ENCODE measurements at regions not wholly inside any gene's neighbourhood (a gene's known extent, or its start where the extent isn't known, plus 50 kb on each side); places are given as distances from the start of the nearest gene placed in this dataset.

GRCh38 chr5:3373391-3373790 lies 222.2 kb upstream of the IRX1 start:
- no peak for TF ChIP-seq CTCF (conservative IDR thresholded peaks at IDR 0.05)
- Mint-ChIP-seq H3K27ac (ENCODE audit: unreplicated experiment) (no peak overlapping the region), H3K4me1 (no peaks in the 10 kb centered on the region), H3K9me3 (peaks cover 12% of the 10 kb centered on the region), H3K27me3 (ENCODE audit: low read depth) (no peaks in the 10 kb centered on the region), H3K36me3 (ENCODE audit: low read depth) (peaks cover 5% of the 10 kb centered on the region), H3K4me3 (no peak overlapping the region)
- DNase-seq (ENCODE audit: low read depth, low spot score): no peak

GRCh38 chr5:3372289-3372688 lies 223.3 kb upstream of the IRX1 start:
- no peak for TF ChIP-seq CTCF (conservative IDR thresholded peaks at IDR 0.05)
- H3K27ac Mint-ChIP-seq (ENCODE audit: unreplicated experiment): no peak overlapping the region
- H3K9me3 Mint-ChIP-seq: peaks cover 9% of the 10 kb centered on the region
- H3K27me3 Mint-ChIP-seq (ENCODE audit: low read depth): no peaks in the 10 kb centered on the region
- no peak overlapping the region for H3K4me3 Mint-ChIP-seq
- peaks cover 3% of the 10 kb centered on the region for H3K36me3 Mint-ChIP-seq (ENCODE audit: low read depth)
- DNase-seq (ENCODE audit: low read depth, low spot score): no peak
- no peaks in the 10 kb centered on the region for H3K4me1 Mint-ChIP-seq

- no peak overlapping the region for H3K4me3 Mint-ChIP-seq
Observed at GRCh38 chr5:3365501-3366215, 230.0 kb upstream of the IRX1 start.

GRCh38 chr5:3364941-3365340 lies 230.7 kb upstream of the IRX1 start:
- TF ChIP-seq CTCF (conservative IDR thresholded peaks at IDR 0.05): no peak

More at GRCh38 chr5:3365501-3366215, 230.0 kb upstream of the IRX1 start:
- Mint-ChIP-seq H3K4me1 (no peaks in the 10 kb centered on the region), H3K36me3 (ENCODE audit: low read depth) (peaks cover 3% of the 10 kb centered on the region), H3K27ac (ENCODE audit: unreplicated experiment) (no peak overlapping the region), H3K9me3 (peaks cover 5% of the 10 kb centered on the region), H3K27me3 (ENCODE audit: low read depth) (peaks cover 6% of the 10 kb centered on the region)
- no peak for DNase-seq (ENCODE audit: low read depth, low spot score)
- no peak for TF ChIP-seq CTCF (conservative IDR thresholded peaks at IDR 0.05)

GRCh38 chr5:3364433-3364832 lies 231.2 kb upstream of the IRX1 start:
- Mint-ChIP-seq H3K4me3 (no peak overlapping the region), H3K9me3 (peaks cover 3% of the 10 kb centered on the region), H3K4me1 (no peaks in the 10 kb centered on the region), H3K36me3 (ENCODE audit: low read depth) (peaks cover 2% of the 10 kb centered on the region), H3K27me3 (ENCODE audit: low read depth) (peaks cover 6% of the 10 kb centered on the region), H3K27ac (ENCODE audit: unreplicated experiment) (no peak overlapping the region)
- no peak for TF ChIP-seq CTCF (conservative IDR thresholded peaks at IDR 0.05)
- DNase-seq (ENCODE audit: low read depth, low spot score): no peak

More at GRCh38 chr5:3364941-3365340, 230.7 kb upstream of the IRX1 start:
- DNase-seq (ENCODE audit: low read depth, low spot score): no peak
- H3K4me1 Mint-ChIP-seq: no peaks in the 10 kb centered on the region
- H3K36me3 Mint-ChIP-seq (ENCODE audit: low read depth): peaks cover 3% of the 10 kb centered on the region
- H3K4me3 Mint-ChIP-seq: no peak overlapping the region
- peaks cover 5% of the 10 kb centered on the region for H3K9me3 Mint-ChIP-seq
- peaks cover 6% of the 10 kb centered on the region for H3K27me3 Mint-ChIP-seq (ENCODE audit: low read depth)
- no peak overlapping the region for H3K27ac Mint-ChIP-seq (ENCODE audit: unreplicated experiment)
